HepG2 (cell line): ENCODE measurements at regions not wholly inside any gene's neighbourhood (a gene's known extent, or its start where the extent isn't known, plus 50 kb on each side); places are given as distances from the start of the nearest gene placed in this dataset.

Experiments used
- MYC ChIP-seq: sonication (generic); formaldehyde crosslinking; IDR thresholded peaks from 2 replicates; pipeline ENCODE4 v1.9.0; 2021; ENCODE audit warnings: missing genetic modification reagents, borderline replicate concordance
- RFX5 ChIP-seq: IDR thresholded peaks from 2 replicates; pipeline ENCODE4 v1.6.1; 2011; ENCODE audit warnings: low read depth, low read length, improper control_type of control experiment

- TF ChIP-seq RFX5 (no peak), MYC (CRISPR knock-in tag) (no peak)
Observed at GRCh38 chrX:152072236-152072635, 66.1 kb downstream of the MAGEA10 start.
